ENCODE measurements at regions not wholly inside any gene's neighbourhood (a gene's known extent, or its start where the extent isn't known, plus 50 kb on each side); places are given as distances from the start of the nearest gene placed in this dataset.

DNA sequence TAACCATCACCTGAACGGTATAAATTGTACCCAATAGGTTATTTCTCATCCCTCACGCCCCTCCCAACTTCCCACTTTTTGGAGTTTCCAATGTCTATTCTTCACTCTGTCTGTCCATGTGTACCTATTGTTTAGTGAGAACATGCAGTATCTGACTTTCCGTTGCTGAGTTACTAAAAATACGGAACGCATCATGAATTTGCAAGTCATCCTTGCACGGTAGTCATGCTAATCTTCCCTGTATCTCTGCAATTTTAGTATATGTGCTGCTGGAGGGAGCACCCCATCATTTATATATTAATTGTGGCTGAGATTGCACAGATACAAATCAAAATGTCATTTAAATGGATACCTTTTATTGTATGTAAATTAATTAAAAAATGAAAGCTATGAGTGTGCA lies 75.7 kb upstream of the SFMBT2 start:
- no peaks in the 10 kb centered on the region for H3K9me3 ChIP-seq (ENCODE audit: insufficient read depth, low read depth, low read length)
- H3K27ac ChIP-seq (ENCODE audit: low read length) = no peak overlapping the region
- no peak overlapping the region for H3K4me3 ChIP-seq (ENCODE audit: low read length)
- H3K27me3 ChIP-seq (ENCODE audit: insufficient read depth, low read length) = no peaks in the 10 kb centered on the region
- no peaks in the 10 kb centered on the region for H3K36me3 ChIP-seq (ENCODE audit: insufficient read depth, low read depth, low read length)
- peaks cover 8% of the 10 kb centered on the region; the same call in 1 of the 2 replicates for H3K4me1 ChIP-seq (ENCODE audit: insufficient read depth, low read length)
- H3K9ac ChIP-seq (ENCODE audit: low read depth, low read length) = no peak overlapping the region

DNA sequence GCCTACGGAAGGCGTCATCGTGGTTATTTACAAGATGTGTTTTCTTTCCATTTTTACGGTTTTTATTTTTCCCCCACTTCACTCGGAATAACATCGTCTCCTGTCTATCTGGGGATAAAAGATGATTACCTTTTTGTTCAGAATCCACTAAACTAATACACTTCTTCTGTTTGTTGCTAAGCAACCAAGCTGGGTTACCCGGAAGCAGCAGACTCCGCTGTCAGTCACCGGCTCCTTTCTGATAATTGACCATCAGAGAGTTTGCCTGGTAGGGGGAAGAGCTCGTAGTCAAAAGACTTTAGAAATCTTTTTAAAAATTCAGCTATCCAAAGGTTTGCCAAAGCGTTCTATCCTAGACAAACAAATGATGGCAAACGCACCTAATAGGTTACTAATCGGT lies 75.0 kb upstream of the SFMBT2 start:
- peaks cover 8% of the 10 kb centered on the region; the same call in 1 of the 2 replicates for H3K4me1 ChIP-seq (ENCODE audit: insufficient read depth, low read length)
- no peaks in the 10 kb centered on the region for H3K36me3 ChIP-seq (ENCODE audit: insufficient read depth, low read depth, low read length)
- H3K27me3 ChIP-seq (ENCODE audit: insufficient read depth, low read length) = no peaks in the 10 kb centered on the region
- H3K4me3 ChIP-seq (ENCODE audit: low read length) = no peak overlapping the region
- H3K27ac ChIP-seq (ENCODE audit: low read length) = no peak overlapping the region
- H3K9ac ChIP-seq (ENCODE audit: low read depth, low read length) = no peak overlapping the region
- H3K9me3 ChIP-seq (ENCODE audit: insufficient read depth, low read depth, low read length) = no peaks in the 10 kb centered on the region

DNA sequence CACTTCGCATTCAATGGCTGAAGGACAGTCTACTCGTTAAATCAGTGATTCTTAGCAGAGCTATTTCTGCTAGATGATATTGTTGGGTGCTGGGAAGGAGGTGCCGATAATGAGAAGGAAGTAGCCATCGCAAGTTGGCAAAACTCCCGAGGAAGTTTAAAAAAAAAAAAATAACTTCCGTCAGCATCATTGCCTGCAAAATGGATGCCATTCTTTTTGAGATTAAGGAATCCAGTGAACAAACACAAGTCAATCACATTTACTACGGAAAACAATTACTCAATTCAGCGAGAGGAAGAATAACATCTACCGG lies 74.4 kb upstream of the SFMBT2 start:
- Histone ChIP-seq H3K27me3 (ENCODE audit: insufficient read depth, low read length) (no peaks in the 10 kb centered on the region), H3K27ac (ENCODE audit: low read length) (no peak overlapping the region), H3K9ac (ENCODE audit: low read depth, low read length) (no peak overlapping the region), H3K4me1 (ENCODE audit: insufficient read depth, low read length) (peaks cover 8% of the 10 kb centered on the region; the same call in 1 of the 2 replicates), H3K4me3 (ENCODE audit: low read length) (no peak overlapping the region), H3K9me3 (ENCODE audit: insufficient read depth, low read depth, low read length) (no peaks in the 10 kb centered on the region), H3K36me3 (ENCODE audit: insufficient read depth, low read depth, low read length) (no peaks in the 10 kb centered on the region)

DNA sequence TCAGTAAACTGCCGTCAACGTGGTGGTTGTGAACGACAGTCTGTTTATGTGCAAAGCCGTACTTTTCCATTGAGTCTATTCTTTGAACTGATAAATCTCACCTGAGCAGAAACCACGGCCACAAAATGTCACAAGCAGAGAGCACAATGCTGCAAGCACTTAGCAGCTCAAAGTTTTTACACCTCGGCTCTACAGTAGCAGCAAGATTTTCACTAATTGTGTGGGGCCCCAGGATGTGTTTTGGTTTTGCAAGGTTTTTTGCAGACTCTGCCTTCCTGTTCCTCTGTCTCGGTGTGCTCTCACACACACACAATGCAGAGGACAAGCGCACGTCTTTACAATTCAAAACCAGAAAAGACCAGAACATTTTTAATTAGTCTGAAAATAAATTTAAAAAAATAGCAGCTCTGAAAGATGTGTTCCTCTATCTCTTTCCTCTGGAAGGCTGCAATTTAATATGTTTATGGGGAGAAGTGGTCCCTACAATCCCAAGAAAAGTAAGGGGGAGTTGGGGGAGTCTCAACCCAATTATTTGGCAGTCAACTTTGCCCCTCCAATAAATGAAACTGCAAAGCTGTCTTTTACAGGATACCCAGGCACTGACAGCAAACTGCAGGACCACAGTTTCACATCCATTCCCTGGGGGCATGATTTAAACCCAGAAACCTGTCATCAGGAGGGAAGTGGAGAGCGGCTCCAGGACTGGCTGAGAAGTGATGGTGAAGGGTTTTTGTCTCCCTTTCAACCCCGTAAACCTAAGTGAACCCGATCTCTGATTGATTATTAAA lies 73.8 kb upstream of the SFMBT2 start:
- Histone ChIP-seq H3K36me3 (ENCODE audit: insufficient read depth, low read depth, low read length) (no peaks in the 10 kb centered on the region), H3K27me3 (ENCODE audit: insufficient read depth, low read length) (no peaks in the 10 kb centered on the region), H3K9me3 (ENCODE audit: insufficient read depth, low read depth, low read length) (no peaks in the 10 kb centered on the region), H3K27ac (ENCODE audit: low read length) (no peak overlapping the region), H3K4me3 (ENCODE audit: low read length) (no peak overlapping the region), H3K9ac (ENCODE audit: low read depth, low read length) (peak overlapping the region; percentile 24; the same call in 1 of the 2 replicates), H3K4me1 (ENCODE audit: insufficient read depth, low read length) (peaks cover 8% of the 10 kb centered on the region; the same call in 1 of the 2 replicates)

DNA sequence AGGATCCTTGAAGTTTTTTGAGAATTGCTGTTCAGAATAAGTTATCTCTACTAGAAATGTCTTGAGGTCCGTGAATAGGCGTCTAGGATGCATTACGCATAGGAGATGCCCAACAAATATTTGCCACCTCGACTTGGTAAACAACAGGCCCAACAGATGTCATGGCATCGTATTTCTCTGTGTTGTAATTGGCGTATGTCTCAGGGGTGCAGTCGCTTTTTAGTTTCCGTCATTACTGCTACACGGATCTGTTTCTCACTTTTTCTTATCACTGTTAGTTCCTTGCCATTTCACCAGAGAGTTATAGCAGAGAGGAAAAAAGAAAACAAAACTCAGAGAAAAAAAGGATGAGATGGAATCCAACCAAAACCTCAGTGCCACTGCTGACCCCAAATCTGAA lies 73.0 kb upstream of the SFMBT2 start:
- no peak overlapping the region for H3K4me3 ChIP-seq (ENCODE audit: low read length)
- H3K9ac ChIP-seq (ENCODE audit: low read depth, low read length) = no peak overlapping the region
- H3K27ac ChIP-seq (ENCODE audit: low read length) = no peak overlapping the region
- H3K4me1 ChIP-seq (ENCODE audit: insufficient read depth, low read length) = peaks cover 8% of the 10 kb centered on the region; the same call in 1 of the 2 replicates
- H3K27me3 ChIP-seq (ENCODE audit: insufficient read depth, low read length) = no peaks in the 10 kb centered on the region
- H3K36me3 ChIP-seq (ENCODE audit: insufficient read depth, low read depth, low read length) = no peaks in the 10 kb centered on the region
- H3K9me3 ChIP-seq (ENCODE audit: insufficient read depth, low read depth, low read length) = no peaks in the 10 kb centered on the region

DNA sequence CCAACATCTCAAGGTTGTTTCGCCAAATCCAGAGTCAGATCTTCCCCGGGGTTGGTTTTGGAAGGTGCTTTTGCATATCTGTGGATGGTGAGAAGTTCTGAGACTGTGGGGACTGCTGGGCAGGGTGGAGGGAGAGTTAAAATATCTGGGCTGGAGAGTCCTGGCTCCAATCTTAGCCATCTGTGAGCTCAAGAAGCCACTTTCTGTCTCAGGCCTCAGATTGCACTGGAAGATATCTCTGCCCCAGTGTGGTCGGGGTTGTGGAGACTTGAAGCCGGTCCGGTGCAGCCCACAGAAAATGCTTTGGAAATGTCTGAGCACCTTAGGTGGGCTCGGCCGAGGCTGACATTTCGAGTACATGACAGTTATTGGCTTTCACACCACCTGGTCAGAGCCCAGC lies 72.2 kb upstream of the SFMBT2 start:
- Histone ChIP-seq H3K9me3 (ENCODE audit: insufficient read depth, low read depth, low read length) (no peaks in the 10 kb centered on the region), H3K36me3 (ENCODE audit: insufficient read depth, low read depth, low read length) (no peaks in the 10 kb centered on the region), H3K4me1 (ENCODE audit: insufficient read depth, low read length) (peaks cover 8% of the 10 kb centered on the region; the same call in 1 of the 2 replicates), H3K27ac (ENCODE audit: low read length) (no peak overlapping the region), H3K4me3 (ENCODE audit: low read length) (no peak overlapping the region), H3K9ac (ENCODE audit: low read depth, low read length) (no peak overlapping the region), H3K27me3 (ENCODE audit: insufficient read depth, low read length) (no peaks in the 10 kb centered on the region)

DNA sequence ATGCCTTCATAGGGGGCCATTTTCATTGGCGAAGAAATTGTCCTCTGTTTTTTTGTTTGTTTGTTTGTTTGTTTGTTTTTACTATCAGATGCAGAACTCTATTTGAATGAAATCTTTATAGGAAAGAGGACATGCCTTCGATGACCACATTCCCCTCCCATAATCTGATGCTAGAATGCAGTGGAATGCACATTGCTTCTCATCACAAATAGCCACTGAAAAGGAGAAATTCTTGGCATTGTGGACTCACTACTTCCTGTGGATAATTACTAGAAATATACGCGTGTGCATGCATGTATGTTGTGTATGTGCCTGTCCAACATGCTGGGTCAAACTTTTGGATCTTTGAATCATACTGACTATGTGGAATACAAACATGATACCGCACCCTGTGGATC lies 70.5 kb upstream of the SFMBT2 start:
- Histone ChIP-seq H3K9me3 (ENCODE audit: insufficient read depth, low read depth, low read length) (no peaks in the 10 kb centered on the region), H3K4me1 (ENCODE audit: insufficient read depth, low read length) (peaks cover 8% of the 10 kb centered on the region; the same call in 1 of the 2 replicates), H3K27ac (ENCODE audit: low read length) (no peak overlapping the region), H3K27me3 (ENCODE audit: insufficient read depth, low read length) (no peaks in the 10 kb centered on the region), H3K36me3 (ENCODE audit: insufficient read depth, low read depth, low read length) (no peaks in the 10 kb centered on the region), H3K4me3 (ENCODE audit: low read length) (no peak overlapping the region), H3K9ac (ENCODE audit: low read depth, low read length) (no peak overlapping the region)

DNA sequence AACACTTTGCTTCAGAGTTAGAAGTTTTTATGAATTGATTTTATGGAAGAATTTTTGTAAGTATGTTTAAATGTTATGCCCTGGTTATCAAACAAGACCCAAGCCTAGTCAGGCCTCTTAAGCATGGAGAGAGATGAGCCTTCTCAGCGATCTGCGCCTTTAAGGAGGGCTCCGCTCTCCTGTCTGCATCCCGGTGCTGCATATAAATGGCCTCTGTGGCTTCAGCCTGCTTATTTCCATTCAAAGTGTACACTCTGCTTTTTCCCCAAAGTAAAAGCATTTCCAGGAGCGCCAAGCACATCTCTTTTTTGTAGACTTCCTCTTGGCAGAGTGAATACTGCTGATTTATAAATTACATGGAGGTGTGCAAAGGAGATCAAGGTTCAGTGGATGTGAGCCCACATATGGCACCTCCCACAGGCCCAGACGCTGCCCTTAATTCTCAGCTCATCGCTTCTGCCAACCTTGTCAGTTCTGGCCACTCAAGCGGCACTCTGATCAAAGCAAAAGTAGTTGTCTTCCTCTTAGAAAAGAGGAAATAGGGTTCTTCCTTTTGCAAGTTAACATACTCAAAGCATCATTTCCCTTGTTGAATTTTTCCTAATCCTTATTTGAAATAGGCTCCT lies 70.0 kb upstream of the SFMBT2 start:
- Histone ChIP-seq H3K27me3 (ENCODE audit: insufficient read depth, low read length) (no peaks in the 10 kb centered on the region), H3K4me1 (ENCODE audit: insufficient read depth, low read length) (peaks cover 8% of the 10 kb centered on the region; the same call in 1 of the 2 replicates), H3K36me3 (ENCODE audit: insufficient read depth, low read depth, low read length) (no peaks in the 10 kb centered on the region), H3K27ac (ENCODE audit: low read length) (no peak overlapping the region), H3K4me3 (ENCODE audit: low read length) (no peak overlapping the region), H3K9me3 (ENCODE audit: insufficient read depth, low read depth, low read length) (no peaks in the 10 kb centered on the region), H3K9ac (ENCODE audit: low read depth, low read length) (no peak overlapping the region)

DNA sequence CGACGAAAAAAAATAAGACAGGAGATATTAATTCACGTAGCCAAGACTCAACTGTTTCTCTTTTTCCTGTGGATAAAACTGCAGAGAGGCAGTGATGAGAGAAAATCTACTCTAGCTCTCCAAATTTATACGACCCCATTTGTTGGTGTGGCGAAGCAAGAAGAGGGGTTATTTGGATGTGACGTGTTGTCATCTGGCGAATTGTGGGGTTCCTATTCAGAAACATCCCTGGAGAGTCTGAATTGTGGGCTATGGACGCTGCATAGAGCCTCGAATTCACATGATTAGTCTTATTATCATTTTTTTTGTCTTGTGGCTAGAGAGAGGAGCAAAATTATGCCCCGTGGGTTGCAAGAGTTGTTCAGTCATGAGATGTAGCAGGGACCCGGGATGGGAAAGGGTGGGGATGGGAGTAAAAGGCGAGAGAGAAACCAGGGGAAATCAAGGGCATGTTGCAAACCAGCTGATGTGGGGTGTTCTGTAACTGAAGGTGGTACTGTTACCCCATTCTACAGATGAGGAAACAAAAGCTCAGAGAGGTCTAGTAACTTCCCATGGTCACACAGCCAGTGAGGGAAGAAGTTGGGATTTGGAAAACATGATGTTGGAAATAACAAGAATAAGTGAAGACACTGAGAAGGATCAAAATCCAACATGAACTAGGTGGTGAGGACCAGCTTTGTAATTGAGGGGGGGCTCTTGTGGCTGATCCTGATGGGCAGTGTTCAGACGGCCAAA lies 69.2 kb upstream of the SFMBT2 start:
- H3K4me1 ChIP-seq (ENCODE audit: insufficient read depth, low read length) = peaks cover 7% of the 10 kb centered on the region; the same call in 1 of the 2 replicates
- H3K27me3 ChIP-seq (ENCODE audit: insufficient read depth, low read length) = no peaks in the 10 kb centered on the region
- no peaks in the 10 kb centered on the region for H3K9me3 ChIP-seq (ENCODE audit: insufficient read depth, low read depth, low read length)
- no peak overlapping the region for H3K9ac ChIP-seq (ENCODE audit: low read depth, low read length)
- H3K36me3 ChIP-seq (ENCODE audit: insufficient read depth, low read depth, low read length) = no peaks in the 10 kb centered on the region
- no peak overlapping the region for H3K4me3 ChIP-seq (ENCODE audit: low read length)
- no peak overlapping the region for H3K27ac ChIP-seq (ENCODE audit: low read length)

DNA sequence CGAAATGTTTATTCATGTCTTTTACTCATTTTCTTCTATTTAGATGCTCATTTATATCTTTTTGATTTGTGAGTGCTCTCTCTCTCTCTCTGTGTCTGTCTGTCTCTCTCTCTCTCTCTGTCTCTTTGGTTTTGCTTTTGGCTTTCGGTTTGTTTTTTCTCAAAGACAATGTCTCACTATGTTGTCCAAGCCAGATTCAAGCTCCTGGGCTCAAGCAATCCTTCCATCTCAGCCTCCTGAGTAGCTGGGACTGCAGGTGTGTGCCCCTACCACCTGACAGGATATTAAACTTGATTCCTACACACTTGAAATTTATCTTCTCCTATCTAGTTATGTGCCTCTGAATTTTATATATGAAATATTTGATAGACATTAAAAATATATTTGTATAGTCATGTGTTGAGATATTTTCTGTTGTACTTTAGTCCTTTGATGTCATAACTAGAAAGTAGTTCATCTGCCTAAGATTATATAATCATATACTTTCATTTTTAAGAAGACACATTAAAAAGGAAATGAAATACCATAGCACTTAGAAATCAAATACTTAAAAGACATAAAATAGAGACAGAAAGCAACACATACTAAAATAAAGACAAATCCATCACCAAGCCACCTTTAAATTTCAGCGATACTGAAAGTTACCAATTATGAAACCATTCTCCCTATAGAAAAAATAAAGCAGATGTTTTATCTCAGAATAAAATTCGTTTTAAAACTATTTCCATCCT lies 68.1 kb upstream of the SFMBT2 start:
- H3K27me3 ChIP-seq (ENCODE audit: insufficient read depth, low read length) = no peaks in the 10 kb centered on the region
- no peaks in the 10 kb centered on the region for H3K9me3 ChIP-seq (ENCODE audit: insufficient read depth, low read depth, low read length)
- no peak overlapping the region for H3K9ac ChIP-seq (ENCODE audit: low read depth, low read length)
- no peaks in the 10 kb centered on the region; the same call in 1 of the 2 replicates for H3K4me1 ChIP-seq (ENCODE audit: insufficient read depth, low read length)
- no peaks in the 10 kb centered on the region for H3K36me3 ChIP-seq (ENCODE audit: insufficient read depth, low read depth, low read length)
- no peak overlapping the region for H3K27ac ChIP-seq (ENCODE audit: low read length)
- H3K4me3 ChIP-seq (ENCODE audit: low read length) = no peak overlapping the region

DNA sequence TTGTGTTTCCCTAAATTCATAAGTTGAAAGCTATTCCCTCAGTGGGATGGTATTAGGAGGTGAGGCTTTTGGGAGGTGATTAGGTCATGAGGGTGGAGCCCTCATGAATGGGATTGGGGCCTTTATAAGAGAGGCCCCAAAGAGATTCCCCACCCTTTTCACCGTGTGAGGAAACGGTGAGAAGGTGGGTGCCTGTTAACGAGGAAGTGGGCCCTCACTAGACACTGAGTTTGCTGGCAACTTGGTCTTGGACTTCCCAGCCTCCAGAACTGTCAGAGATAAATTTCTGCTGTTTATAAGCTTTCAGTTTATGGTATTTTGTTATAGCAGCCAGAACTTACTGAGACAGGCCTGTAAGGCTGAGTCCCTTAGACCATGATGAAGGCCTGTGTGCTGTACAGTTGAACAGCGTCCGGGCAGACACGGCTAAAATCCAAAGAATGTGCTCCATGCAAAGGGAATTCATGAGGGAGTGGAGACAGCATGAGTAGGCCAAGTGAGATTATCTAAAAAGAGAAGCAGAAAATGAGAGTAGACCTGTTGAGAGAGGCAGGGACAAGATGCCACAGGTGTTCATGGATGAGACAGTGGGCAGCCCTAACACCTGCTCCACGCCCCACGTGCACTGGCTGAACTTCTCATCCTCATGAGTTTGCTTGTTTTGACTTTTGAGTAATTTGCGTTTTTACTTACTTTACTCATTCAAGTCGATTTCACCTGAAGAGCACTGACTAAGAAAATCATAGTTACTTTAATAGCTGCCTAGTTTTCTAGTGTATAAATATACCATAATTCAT lies 66.9 kb upstream of the SFMBT2 start:
- Histone ChIP-seq H3K9ac (ENCODE audit: low read depth, low read length) (no peak overlapping the region), H3K36me3 (ENCODE audit: insufficient read depth, low read depth, low read length) (no peaks in the 10 kb centered on the region), H3K4me1 (ENCODE audit: insufficient read depth, low read length) (no peaks in the 10 kb centered on the region; the same call in 1 of the 2 replicates), H3K9me3 (ENCODE audit: insufficient read depth, low read depth, low read length) (no peaks in the 10 kb centered on the region), H3K27me3 (ENCODE audit: insufficient read depth, low read length) (no peaks in the 10 kb centered on the region), H3K4me3 (ENCODE audit: low read length) (no peak overlapping the region), H3K27ac (ENCODE audit: low read length) (no peak overlapping the region)

Measured in iPS-20b (cell line).